Vagina (tissue), 2 donors: ENCODE measurements at regions not wholly inside any gene's neighbourhood (a gene's known extent, or its start where the extent isn't known, plus 50 kb on each side); places are given as distances from the start of the nearest gene placed in this dataset.

Experiments used
- DNase-seq, 2 donors: peaks; one replicate each; pipeline ENCODE4 v3.0.0-alpha.2; 2017; ENCODE audit errors: extremely low spot score in 2 of 2
- H3K27ac ChIP-seq: fragments of 200-600 bp; sonication (generic); one replicate; pipeline ENCODE4 v1.5.1; 2019
- H3K27me3 ChIP-seq: fragments of 200-600 bp; sonication (generic); one replicate; pipeline ENCODE4 v1.5.1; 2019
- H3K36me3 ChIP-seq, 2 donors: fragments of 200-600 bp; sonication (generic); one replicate each; pipeline ENCODE4 v1.5.1; 2017 to 2019
- H3K4me1 ChIP-seq: fragments of 200-600 bp; sonication (generic); one replicate; pipeline ENCODE4 v1.5.1; 2019
- H3K4me3 ChIP-seq, 2 donors: fragments of 200-600 bp; sonication (generic); 1 replicate in 1 of 2; 2 replicates in 1 of 2; pipeline ENCODE4 v1.5.1; 2016 to 2019
- H3K9me3 ChIP-seq: fragments of 200-600 bp; sonication (generic); one replicate; pipeline ENCODE4 v1.5.1; 2019
- CTCF ChIP-seq, 3 experiments: fragments of 450-650 bp in 2 of 3; fragments of 200-600 bp in 1 of 3; sonication (generic) in 1 of 3; IDR thresholded peaks; one replicate each; pipeline ENCODE4 v1.5.1; 2017 to 2019; ENCODE audit warnings: antibody characterized with exemption in 3 of 3, mild to moderate bottlenecking in 2 of 3, moderate library complexity in 2 of 3
- POLR2A ChIP-seq, 2 donors: fragments of 450-650 bp; IDR thresholded peaks; one replicate each; pipeline ENCODE4 v1.6.1; 2017; ENCODE audit warnings: antibody characterized with exemption in 2 of 2, mild to moderate bottlenecking in 2 of 2, moderate library complexity in 2 of 2
- POLR2AphosphoS5 ChIP-seq, 2 donors: sonication (generic); formaldehyde crosslinking; IDR thresholded peaks; one replicate each; pipeline ENCODE4 v1.9.0; 2017; ENCODE audit warnings: antibody characterized with exemption in 2 of 2, mild to moderate bottlenecking in 2 of 2, low read depth in 1 of 2; ENCODE audit not compliant: insufficient read depth in 1 of 2
- intact Hi-C: fragments of 100-400 bp; cut with DNase I; formaldehyde crosslinking; loops from one replicate; pipeline ENCODE4 v1.15.1; 2023

GRCh38 chr3:6612034-6612616 lies 248.8 kb upstream of the GRM7 start:
- no peak overlapping the region for H3K4me3 ChIP-seq
- no peak for DNase-seq
- no peak overlapping the region for H3K27ac ChIP-seq
- no peaks in the 10 kb centered on the region for H3K27me3 ChIP-seq
- intact Hi-C loops, result no loop called here
- H3K4me1 ChIP-seq, result no peaks in the 10 kb centered on the region
- no peaks in the 10 kb centered on the region for H3K36me3 ChIP-seq
- TF ChIP-seq CTCF (IDR thresholded peaks at IDR 0.05) (no peak), POLR2A (IDR thresholded peaks at IDR 0.05) (no peak), POLR2AphosphoS5 (IDR thresholded peaks at IDR 0.05; ENCODE audit: insufficient read depth in 1 of 2, low read depth in 1 of 2) (no peak)
- H3K9me3 ChIP-seq, result no peaks in the 10 kb centered on the region

- Histone ChIP-seq H3K36me3 (no peaks in the 10 kb centered on the region), H3K4me3 (no peak overlapping the region), H3K27me3 (no peaks in the 10 kb centered on the region), H3K27ac (no peak overlapping the region), H3K4me1 (no peaks in the 10 kb centered on the region), H3K9me3 (no peaks in the 10 kb centered on the region)
- no peak for TF ChIP-seq POLR2A (IDR thresholded peaks at IDR 0.05)
- TF ChIP-seq CTCF (IDR thresholded peaks at IDR 0.05), result no peak
- TF ChIP-seq POLR2AphosphoS5 (IDR thresholded peaks at IDR 0.05; ENCODE audit: insufficient read depth in 1 of 2, low read depth in 1 of 2), result no peak
- intact Hi-C loops, result no loop called here
- DNase-seq, result no peak
Observed at GRCh38 chr3:6622260-6622659, 238.7 kb upstream of the GRM7 start.

- H3K9me3 ChIP-seq, result no peaks in the 10 kb centered on the region
- DNase-seq, result no peak
- no peaks in the 10 kb centered on the region for H3K4me1 ChIP-seq
- intact Hi-C loops, result no loop called here
- TF ChIP-seq POLR2A (IDR thresholded peaks at IDR 0.05) (no peak), POLR2AphosphoS5 (IDR thresholded peaks at IDR 0.05; ENCODE audit: insufficient read depth in 1 of 2, low read depth in 1 of 2) (no peak), CTCF (IDR thresholded peaks at IDR 0.05) (no peak)
- H3K36me3 ChIP-seq, result no peaks in the 10 kb centered on the region
- H3K27me3 ChIP-seq, result no peaks in the 10 kb centered on the region
- no peak overlapping the region for H3K4me3 ChIP-seq
- no peak overlapping the region for H3K27ac ChIP-seq
Observed at GRCh38 chr3:6622712-6623111, 238.2 kb upstream of the GRM7 start.

- Histone ChIP-seq H3K4me3 (no peak overlapping the region), H3K4me1 (no peaks in the 10 kb centered on the region), H3K27me3 (no peaks in the 10 kb centered on the region), H3K27ac (no peak overlapping the region), H3K36me3 (no peaks in the 10 kb centered on the region), H3K9me3 (no peaks in the 10 kb centered on the region)
- no peak for DNase-seq
- TF ChIP-seq POLR2A (IDR thresholded peaks at IDR 0.05) (no peak), CTCF (IDR thresholded peaks at IDR 0.05) (no peak), POLR2AphosphoS5 (IDR thresholded peaks at IDR 0.05; ENCODE audit: insufficient read depth in 1 of 2, low read depth in 1 of 2) (no peak)
- intact Hi-C loops, result no loop called here
Observed at GRCh38 chr3:6631376-6631775, 229.5 kb upstream of the GRM7 start.

GRCh38 chr3:6640907-6641306 lies 220.0 kb upstream of the GRM7 start:
- Histone ChIP-seq H3K36me3 (no peaks in the 10 kb centered on the region), H3K4me1 (no peaks in the 10 kb centered on the region)
- no peak for TF ChIP-seq POLR2A (IDR thresholded peaks at IDR 0.05)
- TF ChIP-seq CTCF (IDR thresholded peaks at IDR 0.05), result no peak
- no peak for TF ChIP-seq POLR2AphosphoS5 (IDR thresholded peaks at IDR 0.05; ENCODE audit: insufficient read depth in 1 of 2, low read depth in 1 of 2)

More at GRCh38 chr3:6640907-6641306, 220.0 kb upstream of the GRM7 start:
- no peak for DNase-seq
- H3K27ac ChIP-seq, result no peak overlapping the region
- no peak overlapping the region for H3K4me3 ChIP-seq
- intact Hi-C loops, result no loop called here
- H3K9me3 ChIP-seq, result no peaks in the 10 kb centered on the region
- no peaks in the 10 kb centered on the region for H3K27me3 ChIP-seq
